Chondrocyte (in vitro differentiated cells): ENCODE measurements at regions not wholly inside any gene's neighbourhood (a gene's known extent, or its start where the extent isn't known, plus 50 kb on each side); places are given as distances from the start of the nearest gene placed in this dataset.

Experiments used
- DNase-seq: peaks from one replicate; pipeline ENCODE4 v3.0.0; 2021; ENCODE audit warnings: mixed read lengths, low spot score
- H3K27ac Mint-ChIP-seq: one replicate; pipeline ENCODE4 v1.8.0; 2021; ENCODE audit warnings: mild to moderate bottlenecking, moderate library complexity, mixed read lengths; ENCODE audit not compliant: unreplicated experiment
- H3K27me3 Mint-ChIP-seq: 2 replicates; pipeline ENCODE4 v1.8.0; 2021; ENCODE audit warnings: low read depth, mixed read lengths
- H3K36me3 Mint-ChIP-seq: 2 replicates; pipeline ENCODE4 v1.8.0; 2021; ENCODE audit warnings: low read depth, mixed read lengths
- H3K4me1 Mint-ChIP-seq: 2 replicates; pipeline ENCODE4 v1.8.0; 2021; ENCODE audit warnings: low read depth, mild to moderate bottlenecking, mixed read lengths
- H3K4me3 Mint-ChIP-seq: one replicate; pipeline ENCODE4 v1.8.0; 2021; ENCODE audit warnings: mild to moderate bottlenecking, moderate library complexity, mixed read lengths; ENCODE audit not compliant: unreplicated experiment
- H3K9me3 Mint-ChIP-seq: 2 replicates; pipeline ENCODE4 v1.8.0; 2021; ENCODE audit warnings: low read depth, mixed read lengths
- TF ChIP-seq, protein P1 (sequence below): fragments of 200-600 bp; sonication (generic); IDR thresholded peaks from 2 replicates; pipeline ENCODE4 v1.5.0; 2021; ENCODE audit warnings: antibody characterized with exemption, mild to moderate bottlenecking, moderate library complexity

DNA sequence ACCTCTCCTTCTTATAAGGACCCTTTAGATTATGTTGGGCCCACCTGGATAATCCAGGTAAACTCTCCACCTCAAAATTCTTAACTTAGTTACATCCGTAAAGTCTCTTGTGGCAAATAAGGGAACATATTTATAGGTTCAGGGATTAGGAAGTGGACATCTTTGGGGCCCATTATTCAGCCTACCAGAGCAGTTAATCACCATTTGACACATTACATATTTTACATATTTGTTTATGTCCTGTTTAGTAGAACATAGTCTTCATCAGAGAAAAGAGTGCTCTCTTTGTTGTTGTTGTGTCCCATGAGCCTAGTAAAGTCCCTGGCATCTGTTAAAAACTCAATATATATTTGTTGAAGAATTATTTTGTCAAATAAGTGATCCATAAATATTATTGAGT lies 134.0 kb upstream of the SPATS2L start:
- Mint-ChIP-seq H3K9me3 (peaks cover 17% of the 10 kb centered on the region), H3K27ac (peak overlapping the region; percentile 84), H3K27me3 (no peaks in the 10 kb centered on the region), H3K4me1 (peaks cover 68% of the 10 kb centered on the region), H3K36me3 (no peaks in the 10 kb centered on the region), H3K4me3 (no peak overlapping the region)
- TF ChIP-seq, protein P1, sequence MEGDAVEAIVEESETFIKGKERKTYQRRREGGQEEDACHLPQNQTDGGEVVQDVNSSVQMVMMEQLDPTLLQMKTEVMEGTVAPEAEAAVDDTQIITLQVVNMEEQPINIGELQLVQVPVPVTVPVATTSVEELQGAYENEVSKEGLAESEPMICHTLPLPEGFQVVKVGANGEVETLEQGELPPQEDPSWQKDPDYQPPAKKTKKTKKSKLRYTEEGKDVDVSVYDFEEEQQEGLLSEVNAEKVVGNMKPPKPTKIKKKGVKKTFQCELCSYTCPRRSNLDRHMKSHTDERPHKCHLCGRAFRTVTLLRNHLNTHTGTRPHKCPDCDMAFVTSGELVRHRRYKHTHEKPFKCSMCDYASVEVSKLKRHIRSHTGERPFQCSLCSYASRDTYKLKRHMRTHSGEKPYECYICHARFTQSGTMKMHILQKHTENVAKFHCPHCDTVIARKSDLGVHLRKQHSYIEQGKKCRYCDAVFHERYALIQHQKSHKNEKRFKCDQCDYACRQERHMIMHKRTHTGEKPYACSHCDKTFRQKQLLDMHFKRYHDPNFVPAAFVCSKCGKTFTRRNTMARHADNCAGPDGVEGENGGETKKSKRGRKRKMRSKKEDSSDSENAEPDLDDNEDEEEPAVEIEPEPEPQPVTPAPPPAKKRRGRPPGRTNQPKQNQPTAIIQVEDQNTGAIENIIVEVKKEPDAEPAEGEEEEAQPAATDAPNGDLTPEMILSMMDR, result no peak
- DNase-seq, result no peak

DNA sequence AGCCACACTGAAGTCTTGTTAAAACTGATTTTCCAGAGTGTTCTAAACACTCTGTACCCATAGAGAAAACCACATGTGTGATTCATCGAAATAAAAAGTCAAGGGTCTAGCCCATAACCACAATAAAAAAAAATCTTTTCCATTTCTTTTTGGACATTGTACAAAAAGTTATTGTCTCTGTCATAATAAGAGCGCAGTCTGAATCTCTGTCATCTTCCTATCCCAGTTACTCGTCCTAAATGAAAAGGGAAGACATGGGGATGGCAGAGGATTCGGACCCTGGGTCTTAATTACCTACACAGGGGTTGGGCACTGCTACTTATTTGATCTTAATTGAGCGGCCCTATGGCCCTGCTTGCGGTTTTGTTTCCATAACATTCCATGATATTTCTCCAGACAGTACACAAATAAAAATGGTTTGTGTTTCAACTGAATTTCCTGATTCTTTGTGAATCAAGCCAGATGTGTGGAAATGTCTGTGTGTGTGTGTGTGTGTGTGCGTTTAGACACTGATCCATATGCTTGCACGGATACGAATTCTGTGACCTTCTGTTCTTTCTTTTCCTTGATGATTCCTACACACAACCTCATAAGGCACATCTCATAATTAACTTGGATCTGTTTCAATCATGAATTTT lies 133.4 kb upstream of the SPATS2L start:
- TF ChIP-seq, protein P1, result no peak
- Mint-ChIP-seq H3K9me3 (peaks cover 17% of the 10 kb centered on the region), H3K27me3 (no peaks in the 10 kb centered on the region), H3K4me1 (peaks cover 71% of the 10 kb centered on the region), H3K4me3 (no peak overlapping the region), H3K27ac (peak overlapping the region; percentile 84), H3K36me3 (no peaks in the 10 kb centered on the region)
- no peak for DNase-seq

DNA sequence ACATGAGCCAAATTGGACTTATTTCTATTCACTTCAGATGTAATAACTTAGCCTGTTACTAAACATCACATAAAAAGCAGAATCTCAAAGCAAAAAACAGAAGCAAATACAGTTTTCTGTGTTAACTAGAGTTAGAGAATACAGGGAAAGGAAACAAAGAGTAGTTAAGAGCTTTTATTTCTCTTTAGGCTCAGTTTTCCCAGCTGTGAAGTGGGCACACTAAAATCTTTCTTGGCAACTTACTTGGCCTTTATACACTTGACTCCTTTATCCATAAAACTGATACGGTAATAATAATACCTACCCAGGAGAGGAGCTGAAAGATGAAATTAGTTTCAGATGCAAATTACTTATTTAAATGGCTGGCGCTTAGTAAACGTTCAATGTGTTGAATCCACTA lies 132.8 kb upstream of the SPATS2L start:
- no peaks in the 10 kb centered on the region for H3K27me3 Mint-ChIP-seq
- no peak overlapping the region for H3K4me3 Mint-ChIP-seq
- H3K9me3 Mint-ChIP-seq, result peaks cover 17% of the 10 kb centered on the region
- no peak for DNase-seq
- no peaks in the 10 kb centered on the region for H3K36me3 Mint-ChIP-seq
- TF ChIP-seq, protein P1, result no peak
- H3K4me1 Mint-ChIP-seq, result peaks cover 71% of the 10 kb centered on the region
- H3K27ac Mint-ChIP-seq, result peak overlapping the region; percentile 84

DNA sequence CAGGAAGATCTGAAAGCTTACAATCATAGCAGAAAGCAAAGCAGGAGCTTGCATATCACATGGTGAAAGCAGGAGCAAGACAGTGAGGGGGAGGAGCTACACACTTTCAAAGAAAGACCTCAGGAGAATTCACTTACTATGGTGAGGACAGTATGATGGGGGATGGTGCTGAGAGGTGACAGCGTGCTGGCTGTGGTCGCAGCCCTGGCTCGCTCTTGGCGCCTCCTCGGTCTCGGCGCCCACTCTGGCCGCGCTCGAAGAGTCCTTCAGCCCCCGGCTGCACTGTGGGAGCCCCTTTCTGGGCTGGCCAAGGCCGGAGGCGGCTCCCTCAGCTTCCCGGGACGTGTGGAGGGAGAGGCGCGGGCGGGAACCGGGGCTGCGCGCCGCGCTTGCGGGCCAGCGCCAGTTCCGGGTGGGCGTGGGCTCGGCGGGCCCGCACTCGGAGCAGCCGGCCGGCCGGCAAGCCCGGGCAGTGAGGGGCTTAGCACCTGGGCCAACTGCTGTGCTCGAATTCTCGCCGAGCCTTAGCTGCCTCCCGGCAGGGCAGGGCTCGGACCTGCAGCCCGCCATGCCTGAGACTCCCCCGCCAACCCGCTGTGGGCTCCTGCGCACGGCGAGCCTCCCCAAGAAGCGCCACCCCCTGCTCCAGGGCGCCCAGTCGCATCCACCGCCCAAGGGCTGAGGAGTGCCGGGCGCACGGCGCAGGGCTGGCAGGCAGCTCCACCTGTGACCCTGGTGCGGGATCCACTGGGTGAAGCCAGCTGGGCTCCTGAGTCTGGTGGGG lies 131.9 kb upstream of the SPATS2L start:
- Mint-ChIP-seq H3K27ac (no peak overlapping the region), H3K27me3 (no peaks in the 10 kb centered on the region), H3K9me3 (peaks cover 17% of the 10 kb centered on the region), H3K4me3 (no peak overlapping the region), H3K36me3 (no peaks in the 10 kb centered on the region), H3K4me1 (peaks cover 68% of the 10 kb centered on the region)
- TF ChIP-seq, protein P1, result no peak
- no peak for DNase-seq

DNA sequence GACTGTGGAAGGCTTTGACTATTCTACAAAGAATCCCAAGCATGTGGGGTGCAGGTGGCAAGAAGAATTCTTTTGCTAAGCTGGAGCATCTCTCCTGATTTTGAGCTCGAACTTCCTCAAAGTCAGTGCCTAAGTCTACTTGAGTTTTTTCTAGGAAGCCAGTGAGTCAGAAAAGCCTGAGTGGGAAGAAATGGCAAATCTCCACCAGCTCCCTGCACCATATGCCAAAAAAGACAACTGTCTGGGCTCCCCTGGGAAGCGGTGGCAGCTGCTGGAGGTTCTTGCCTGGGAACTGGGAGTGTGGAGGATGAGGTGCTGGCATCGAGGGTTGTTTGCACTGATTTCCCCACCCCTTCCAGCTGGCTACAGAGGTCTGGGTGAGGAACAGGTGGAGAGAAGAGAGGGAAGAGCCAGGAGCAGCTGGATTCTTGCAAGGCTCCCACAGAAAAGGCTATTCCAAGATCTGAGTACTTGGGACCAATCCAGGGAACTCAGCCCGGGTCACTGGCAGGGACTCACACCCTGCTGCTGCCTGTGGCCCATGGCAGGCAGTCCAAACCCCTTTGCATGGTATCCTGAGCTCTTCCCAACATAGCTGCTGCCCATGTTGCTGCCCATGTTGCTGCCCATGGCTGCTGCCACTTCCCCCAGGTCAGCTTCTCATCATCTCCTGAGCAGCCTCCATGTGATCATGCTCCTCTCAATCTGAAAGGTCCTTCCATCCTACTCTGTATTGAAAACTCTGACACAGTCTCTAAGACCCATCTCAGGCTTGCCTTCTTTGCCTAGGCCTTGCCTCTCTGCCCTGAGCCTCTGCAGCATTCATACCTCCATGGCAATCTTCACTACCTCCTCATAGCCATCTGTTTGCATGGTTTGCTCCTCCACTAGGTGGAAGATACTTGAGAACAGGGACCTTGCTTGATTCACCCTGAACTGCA lies 128.3 kb upstream of the SPATS2L start:
- Mint-ChIP-seq H3K4me1 (peaks cover 48% of the 10 kb centered on the region), H3K27ac (peak overlapping the region; percentile 49), H3K4me3 (no peak overlapping the region), H3K9me3 (no peaks in the 10 kb centered on the region), H3K36me3 (no peaks in the 10 kb centered on the region), H3K27me3 (no peaks in the 10 kb centered on the region)
- TF ChIP-seq, protein P1, result no peak
- no peak for DNase-seq
